IMR-90 (cell line): ENCODE measurements at regions not wholly inside any gene's neighbourhood (a gene's known extent, or its start where the extent isn't known, plus 50 kb on each side); places are given as distances from the start of the nearest gene placed in this dataset.

Experiments
- ATAC-seq: fragments of 200-7000 bp; cut with Tn5 transposase; 2 replicates; pipeline ENCODE4 v1.9.1; 2020; ENCODE audit warnings: low read depth, mild to moderate bottlenecking, moderate library complexity
- BruUV-seq: library from RNA; stranded (reverse); fragments of 400-500 nt; replicated peaks from 2 replicates; lab custom pipeline; 2021; lab: Mats Ljungman, UMichigan
- CTCF ChIA-PET: fragments of 300-600 bp; formaldehyde crosslinking; extraction: SDS; loops from one replicate; lab custom pipeline; 2021; ENCODE audit warnings: antibody characterized with exemption; lab: Yijun Ruan, JAX
- POLR2A ChIA-PET: fragments of 300-600 bp; sonication (Branson Sonifier 250); formaldehyde crosslinking; loops from one replicate; lab custom pipeline; 2022; ENCODE audit warnings: antibody characterized with exemption; ENCODE audit not compliant: unreplicated experiment; lab: Charles Lee
- DNase-seq: peaks from one replicate; pipeline ENCODE4 v3.0.0; 2013
- H2AFZ ChIP-seq: replicated peaks from 2 replicates; pipeline ENCODE3; 2013; ENCODE audit warnings: low read length, mild to moderate bottlenecking; ENCODE audit not compliant: poor library complexity
- H2AK5ac ChIP-seq: 2 replicates; pipeline ENCODE4 v1.6.1; 2013; ENCODE audit warnings: low read depth, low read length, inconsistent platforms
- H2AK9ac ChIP-seq: replicated peaks from 2 replicates; pipeline ENCODE3; 2013; ENCODE audit warnings: mild to moderate bottlenecking, low read depth, low read length, moderate library complexity; ENCODE audit not compliant: poor library complexity
- H2BK120ac ChIP-seq: 2 replicates; pipeline ENCODE4 v1.6.1; 2013; ENCODE audit warnings: low read depth, low read length, inconsistent platforms
- H2BK15ac ChIP-seq: 3 replicates; pipeline ENCODE4 v1.6.1; 2013; ENCODE audit warnings: low read depth, low read length, inconsistent platforms
- H2BK20ac ChIP-seq: 2 replicates; pipeline ENCODE4 v1.6.1; 2013; ENCODE audit warnings: low read depth, mild to moderate bottlenecking, inconsistent platforms, low read length, moderate library complexity
- H2BK5ac ChIP-seq: 2 replicates; pipeline ENCODE4 v1.6.1; 2013; ENCODE audit warnings: mild to moderate bottlenecking, low read depth, low read length, inconsistent platforms; ENCODE audit not compliant: poor library complexity, severe bottlenecking
- H3K14ac ChIP-seq: replicated peaks from 2 replicates; pipeline ENCODE4 v1.6.1; 2013; ENCODE audit warnings: low read depth, low read length, inconsistent platforms
- H3K18ac ChIP-seq: 2 replicates; pipeline ENCODE4 v1.6.1; 2013; ENCODE audit warnings: low read depth, low read length, control low read depth
- H3K23ac ChIP-seq: 2 replicates; pipeline ENCODE4 v1.6.1; 2013; ENCODE audit warnings: low read depth, low read length, inconsistent platforms
- H3K27ac ChIP-seq: 2 replicates; pipeline ENCODE4 v1.5.1; 2013; ENCODE audit warnings: mild to moderate bottlenecking, control low read depth, low read length; ENCODE audit not compliant: insufficient read depth
- H3K27me3 ChIP-seq: 2 replicates; pipeline ENCODE4 v1.6.1; 2013; ENCODE audit warnings: low read length; ENCODE audit not compliant: control insufficient read depth, insufficient read depth
- H3K36me3 ChIP-seq: 2 replicates; pipeline ENCODE4 v1.6.1; 2013; ENCODE audit warnings: low read length, mixed read lengths; ENCODE audit not compliant: control insufficient read depth, insufficient read depth
- H3K4ac ChIP-seq: 2 replicates; pipeline ENCODE4 v1.6.1; 2013; ENCODE audit warnings: low read depth, low read length, inconsistent platforms
- H3K4me1 ChIP-seq: 2 replicates; pipeline ENCODE4 v1.6.1; 2013; ENCODE audit warnings: low read length, mixed read lengths; ENCODE audit not compliant: control insufficient read depth, insufficient read depth
- H3K4me2 ChIP-seq: 2 replicates; pipeline ENCODE4 v1.6.1; 2013; ENCODE audit warnings: low read depth, mild to moderate bottlenecking, control low read depth, low read length, moderate library complexity
- H3K4me3 ChIP-seq: 2 replicates; pipeline ENCODE4 v1.5.1; 2013; ENCODE audit warnings: low read depth, mild to moderate bottlenecking, control low read depth, low read length, moderate library complexity; ENCODE audit not compliant: insufficient read depth
- H3K56ac ChIP-seq: 2 replicates; pipeline ENCODE4 v1.6.1; 2013; ENCODE audit warnings: low read length, inconsistent platforms; ENCODE audit not compliant: insufficient read depth; ENCODE audit errors: extremely low read depth
- H3K79me1 ChIP-seq, 2 experiments: 2 replicates each; pipeline ENCODE4 v1.6.1; 2013; ENCODE audit warnings: low read length in 2 of 2, inconsistent platforms in 1 of 2, low read depth in 1 of 2
- H3K9ac ChIP-seq: 2 replicates; pipeline ENCODE4 v1.6.1; 2013; ENCODE audit warnings: low read depth, low read length, control low read depth
- H3K9me1 ChIP-seq: 2 replicates; pipeline ENCODE4 v1.6.1; 2013; ENCODE audit warnings: low read length, inconsistent platforms; ENCODE audit not compliant: insufficient read depth
- H3K9me3 ChIP-seq: 2 replicates; pipeline ENCODE4 v1.6.1; 2013; ENCODE audit warnings: low read length; ENCODE audit not compliant: control insufficient read depth, insufficient read depth
- H4K20me1 ChIP-seq: 2 replicates; pipeline ENCODE4 v1.6.1; 2013; ENCODE audit warnings: low read length, inconsistent platforms; ENCODE audit not compliant: insufficient read depth
- H4K5ac ChIP-seq: 2 replicates; pipeline ENCODE4 v1.6.1; 2013; ENCODE audit warnings: mild to moderate bottlenecking, low read depth, low read length, control low read depth
- H4K8ac ChIP-seq, 2 experiments: 2 replicates each; pipeline ENCODE4 v1.6.1; 2013; ENCODE audit warnings: low read depth in 2 of 2, low read length in 2 of 2, control low read depth in 1 of 2, inconsistent platforms in 1 of 2
- H4K91ac ChIP-seq: 2 replicates; pipeline ENCODE4 v1.6.1; 2013; ENCODE audit warnings: low read depth, low read length, inconsistent platforms; ENCODE audit not compliant: insufficient read depth
- BHLHE40 ChIP-seq: fragments of 150-350 bp; IDR thresholded peaks from 2 replicates; pipeline ENCODE4 v1.6.1; 2016; ENCODE audit warnings: mild to moderate bottlenecking, low read depth, low read length
- CEBPB ChIP-seq: IDR thresholded peaks from 2 replicates; pipeline ENCODE4 v1.6.1; 2012; ENCODE audit warnings: low read depth, low read length, improper control_type of control experiment
- CHD1 ChIP-seq: IDR thresholded peaks from 2 replicates; pipeline ENCODE4 v1.6.1; 2012; ENCODE audit warnings: low read depth, low read length, improper control_type of control experiment
- CTCF ChIP-seq: conservative IDR thresholded peaks from 2 replicates; pipeline ENCODE4 v1.5.1; 2012; ENCODE audit warnings: mild to moderate bottlenecking, low read depth, low read length, improper control_type of control experiment
- ELK1 ChIP-seq: fragments of 150-350 bp; IDR thresholded peaks from 2 replicates; pipeline ENCODE4 v1.6.1; 2016; ENCODE audit warnings: low read depth, mild to moderate bottlenecking, low read length, moderate library complexity, borderline replicate concordance
- FOS ChIP-seq: fragments of 150-350 bp; IDR thresholded peaks from 2 replicates; pipeline ENCODE4 v1.6.1; 2016; ENCODE audit warnings: low read depth, low read length
- MAFK ChIP-seq: IDR thresholded peaks from 2 replicates; pipeline ENCODE4 v1.6.1; 2012; ENCODE audit warnings: low read depth, low read length, improper control_type of control experiment
- MAZ ChIP-seq: IDR thresholded peaks from 2 replicates; pipeline ENCODE4 v1.6.1; 2012; ENCODE audit warnings: low read depth, mild to moderate bottlenecking, low read length, improper control_type of control experiment, moderate library complexity, borderline replicate concordance
- MXI1 ChIP-seq: IDR thresholded peaks from 2 replicates; pipeline ENCODE4 v1.6.1; 2012; ENCODE audit warnings: low read depth, mild to moderate bottlenecking, low read length, moderate library complexity, borderline replicate concordance
- NFE2L2 ChIP-seq: fragments of 150-350 bp; IDR thresholded peaks from 2 replicates; pipeline ENCODE4 v1.6.1; 2016; ENCODE audit warnings: low read depth, mild to moderate bottlenecking, low read length
- POLR2A ChIP-seq: IDR thresholded peaks from 2 replicates; pipeline ENCODE4 v1.6.1; 2012; ENCODE audit warnings: mild to moderate bottlenecking, low read depth, low read length
- RAD21 ChIP-seq: IDR thresholded peaks from 2 replicates; pipeline ENCODE4 v1.6.1; 2012; ENCODE audit warnings: low read length, improper control_type of control experiment
- RCOR1 ChIP-seq: IDR thresholded peaks from 2 replicates; pipeline ENCODE4 v1.6.1; 2012; ENCODE audit warnings: mild to moderate bottlenecking, low read length, improper control_type of control experiment; ENCODE audit not compliant: insufficient replicate concordance
- RFX5 ChIP-seq: IDR thresholded peaks from 2 replicates; pipeline ENCODE4 v1.8.0; 2012; ENCODE audit warnings: low read depth, mild to moderate bottlenecking, low read length, moderate library complexity
- SMC3 ChIP-seq: fragments of 150-350 bp; IDR thresholded peaks from 2 replicates; pipeline ENCODE4 v1.6.1; 2016; ENCODE audit warnings: low read depth, mild to moderate bottlenecking, antibody characterized with exemption, low read length, moderate library complexity
- USF2 ChIP-seq: fragments of 150-350 bp; IDR thresholded peaks from 2 replicates; pipeline ENCODE4 v1.6.1; 2017; ENCODE audit warnings: mild to moderate bottlenecking, antibody characterized with exemption, low read length, low read depth
- WGBS, 2 experiments: methylation state at CpG; one replicate each; pipeline versions ENCODE4 v1.1.5 to v1.1.7; 2013; ENCODE audit warnings: missing lambda C conversion rate in 2 of 2; ENCODE audit not compliant: insufficient read length in 1 of 2; ENCODE audit errors: extremely low coverage in 2 of 2; 5-methylcytosine and 5-hydroxymethylcytosine counted together
- dilution Hi-C: fragments of 300-500 bp; cut with HindIII; formaldehyde crosslinking; loops from one replicate; pipeline ENCODE4 v1.14.3; 2018; ENCODE audit warnings: low sequenced_read_pairs; ENCODE audit not compliant: unreplicated experiment
- in situ Hi-C: fragments of 300-500 bp; cut with MboI; formaldehyde crosslinking; loops from 3 replicates; pipeline ENCODE4 v1.14.3; 2019; ENCODE audit warnings: low sequenced_read_pairs, inconsistent platforms, mixed read lengths
- intact Hi-C: fragments of 100-400 bp; cut with micrococcal nuclease; formaldehyde crosslinking; loops from 2 replicates; pipeline ENCODE4 v1.10.0; 2022

GRCh38 chrX:20620306-20620705 lies 353.6 kb upstream of the RPS6KA3 start:
- in situ Hi-C loops: no loop called here

More at GRCh38 chrX:20620306-20620705, 353.6 kb upstream of the RPS6KA3 start:
- no peak overlapping the region for H3K9ac ChIP-seq
- ATAC-seq: no peak
- no peak overlapping the region for H3K4ac ChIP-seq
- no peaks in the 10 kb centered on the region for H3K79me1 ChIP-seq
- no peak overlapping the region for H2BK5ac ChIP-seq
- H4K91ac ChIP-seq: no peak overlapping the region
- no peaks in the 10 kb centered on the region for H3K27me3 ChIP-seq
- no peaks in the 10 kb centered on the region for H3K4me1 ChIP-seq
- H2AK9ac ChIP-seq: no peak overlapping the region
- no TSS peak for BruUV-seq
- H3K9me1 ChIP-seq: no peaks in the 10 kb centered on the region
- no peak overlapping the region for H3K14ac ChIP-seq
- no peak overlapping the region for H2BK20ac ChIP-seq
- H4K20me1 ChIP-seq: no peaks in the 10 kb centered on the region
- ChIA-PET CTCF (no interaction called here), POLR2A (no interaction called here)
- no peak overlapping the region for H3K18ac ChIP-seq
- no peak overlapping the region for H2BK15ac ChIP-seq
- no CpG with 5 or more reads among the region's 2 CpGs for WGBS, 2 experiments
- H3K23ac ChIP-seq: no peak overlapping the region
- H2AFZ ChIP-seq: no peak overlapping the region
- TF ChIP-seq MAZ (no peak), USF2 (no peak), CEBPB (no peak), FOS (no peak), CHD1 (no peak), MXI1 (no peak), BHLHE40 (no peak), RAD21 (no peak), CTCF (no peak), RCOR1 (no peak), ELK1 (no peak), MAFK (no peak), POLR2A (no peak), NFE2L2 (no peak), SMC3 (no peak), RFX5 (no peak)
- H3K9me3 ChIP-seq: no peaks in the 10 kb centered on the region
- no peak overlapping the region for H2AK5ac ChIP-seq
- no peak overlapping the region for H3K27ac ChIP-seq
- H3K4me3 ChIP-seq: no peak overlapping the region
- no peak overlapping the region for H3K56ac ChIP-seq
- no peaks in the 10 kb centered on the region for H3K36me3 ChIP-seq
- no peak overlapping the region for H4K5ac ChIP-seq
- no peak overlapping the region for H2BK120ac ChIP-seq
- intact Hi-C loops: no loop called here
- no peak for DNase-seq
- no peak overlapping the region for H4K8ac ChIP-seq
- H3K4me2 ChIP-seq: no peak overlapping the region
- dilution Hi-C loops: no loop called here
